ENCODE measurements at regions not wholly inside any gene's neighbourhood (a gene's known extent, or its start where the extent isn't known, plus 50 kb on each side); places are given as distances from the start of the nearest gene placed in this dataset.

- H3K36me3 ChIP-seq (replicated peaks in 1 of 2; ENCODE audit: insufficient read depth in 1 of 2, low read depth in 2 of 2), result no peaks in the 10 kb centered on the region
- H3K9me3 ChIP-seq, result no peaks in the 10 kb centered on the region
- no peak overlapping the region for H3K27ac ChIP-seq
- no peaks in the 10 kb centered on the region for H3K27me3 ChIP-seq
- ATAC-seq (no peak), DNase-seq (no peak)
- intact Hi-C loops (cut with DNase I), result no loop called here
- H3K4me1 ChIP-seq, result no peaks in the 10 kb centered on the region
- WGBS, 2 donors, result 80 to 83% methylated on average over 9 of the region's 9 CpGs
- TF ChIP-seq POLR2A (IDR thresholded peaks at IDR 0.05) (no peak), CTCF (IDR thresholded peaks at IDR 0.05) (no peak)
- H3K4me3 ChIP-seq, result no peak overlapping the region
Observed at GRCh38 chr6:167467282-167467681, 142.4 kb downstream of the TTLL2 start.

GRCh38 chr6:167467793-167468431 is 143.0 kb downstream of the TTLL2 start:
- H3K27ac ChIP-seq, result no peak overlapping the region
- intact Hi-C loops (cut with DNase I), result no loop called here
- no peaks in the 10 kb centered on the region for H3K4me1 ChIP-seq
- ATAC-seq (no peak), DNase-seq (no peak)
- no peak for TF ChIP-seq POLR2A (IDR thresholded peaks at IDR 0.05)
- TF ChIP-seq CTCF (IDR thresholded peaks at IDR 0.05), result no peak
- no peak overlapping the region for H3K4me3 ChIP-seq
- no peaks in the 10 kb centered on the region for H3K27me3 ChIP-seq
- no peaks in the 10 kb centered on the region for H3K9me3 ChIP-seq
- no peaks in the 10 kb centered on the region for H3K36me3 ChIP-seq (replicated peaks in 1 of 2; ENCODE audit: insufficient read depth in 1 of 2, low read depth in 2 of 2)
- WGBS, 2 donors, result 84 to 87% methylated on average over 39 of the region's 39 CpGs

GRCh38 chr6:167469101-167469500 is 144.2 kb downstream of the TTLL2 start:
- WGBS, 2 donors, result 48 to 50% methylated on average over 3 of the region's 3 CpGs
- H3K27ac ChIP-seq, result no peak overlapping the region

GRCh38 chr6:167469672-167470071 is 144.8 kb downstream of the TTLL2 start:
- TF ChIP-seq POLR2A (IDR thresholded peaks at IDR 0.05), result no peak
- no peak for TF ChIP-seq CTCF (IDR thresholded peaks at IDR 0.05)
- no peaks in the 10 kb centered on the region for H3K36me3 ChIP-seq (replicated peaks in 1 of 2; ENCODE audit: insufficient read depth in 1 of 2, low read depth in 2 of 2)
- DNase-seq (no peak), ATAC-seq (no peak)
- no peaks in the 10 kb centered on the region for H3K9me3 ChIP-seq
- intact Hi-C loops (cut with DNase I), result no loop called here
- 74% methylated on average over 9 to 10 of the region's 10 CpGs for WGBS, 2 donors
- H3K27ac ChIP-seq, result no peak overlapping the region
- no peaks in the 10 kb centered on the region for H3K4me1 ChIP-seq
- no peak overlapping the region for H3K4me3 ChIP-seq
- H3K27me3 ChIP-seq, result no peaks in the 10 kb centered on the region

More at GRCh38 chr6:167469101-167469500, 144.2 kb downstream of the TTLL2 start:
- Histone ChIP-seq H3K4me3 (no peak overlapping the region), H3K9me3 (no peaks in the 10 kb centered on the region), H3K27me3 (no peaks in the 10 kb centered on the region), H3K36me3 (replicated peaks in 1 of 2; ENCODE audit: insufficient read depth in 1 of 2, low read depth in 2 of 2) (no peaks in the 10 kb centered on the region), H3K4me1 (no peaks in the 10 kb centered on the region)
- intact Hi-C loops (cut with DNase I), result no loop called here
- no peak for DNase-seq
- no peak for TF ChIP-seq CTCF (IDR thresholded peaks at IDR 0.05)
- no peak for TF ChIP-seq POLR2A (IDR thresholded peaks at IDR 0.05)
- ATAC-seq, result no peak
